ENCODE measurements at regions not wholly inside any gene's neighbourhood (a gene's known extent, or its start where the extent isn't known, plus 50 kb on each side); places are given as distances from the start of the nearest gene placed in this dataset.

GRCh38 chr1:191163621-191164020 is 686.0 kb upstream of the BRINP3 start:
- DNase-seq: no peak

GRCh38 chr1:191174298-191174697 is 696.6 kb upstream of the BRINP3 start:
- no peak for DNase-seq

GRCh38 chr1:191176131-191176530 is 698.5 kb upstream of the BRINP3 start:
- no peak for DNase-seq

- DNase-seq: no peak
Observed at GRCh38 chr1:191206513-191207207, 729.0 kb upstream of the BRINP3 start.

GRCh38 chr1:191222206-191222605 is 744.5 kb upstream of the BRINP3 start:
- no peak for DNase-seq

- no peak for DNase-seq
Observed at GRCh38 chr1:191240925-191241324, 763.3 kb upstream of the BRINP3 start.

- DNase-seq: no peak
Observed at GRCh38 chr1:191255354-191256054, 777.8 kb upstream of the BRINP3 start.

- no peak for DNase-seq
Observed at GRCh38 chr1:191256917-191257316, 779.3 kb upstream of the BRINP3 start.

- no peak for DNase-seq
Observed at GRCh38 chr1:191260056-191260455, 782.4 kb upstream of the BRINP3 start.

GRCh38 chr1:191261111-191261510 is 783.4 kb upstream of the BRINP3 start:
- no peak for DNase-seq

- DNase-seq: no peak
Observed at GRCh38 chr1:191279266-191279800, 801.7 kb upstream of the BRINP3 start.

GRCh38 chr1:191284175-191284574 is 806.5 kb upstream of the BRINP3 start:
- no peak for DNase-seq

- peak; percentile 33 for DNase-seq
Observed at GRCh38 chr1:191290441-191290840, 812.8 kb upstream of the BRINP3 start.

GRCh38 chr1:191305370-191305769 is 827.7 kb upstream of the BRINP3 start:
- DNase-seq: no peak

- no peak for DNase-seq
Observed at GRCh38 chr1:191306916-191307315, 829.3 kb upstream of the BRINP3 start.

- no peak for DNase-seq
Observed at GRCh38 chr1:191320062-191320461, 838.2 kb upstream of the RGS18 start.

GRCh38 chr1:191327868-191328267 is 830.4 kb upstream of the RGS18 start:
- no peak for DNase-seq

GRCh38 chr1:191343816-191344215 is 814.4 kb upstream of the RGS18 start:
- DNase-seq: no peak

GRCh38 chr1:191346381-191346780 is 811.9 kb upstream of the RGS18 start:
- DNase-seq: no peak

GRCh38 chr1:191348328-191348727 is 809.9 kb upstream of the RGS18 start:
- no peak for DNase-seq

- no peak for DNase-seq
Observed at GRCh38 chr1:191350938-191351337, 807.3 kb upstream of the RGS18 start.

GRCh38 chr1:191358724-191359123 is 799.5 kb upstream of the RGS18 start:
- no peak for DNase-seq

GRCh38 chr1:191366686-191367085 is 791.6 kb upstream of the RGS18 start:
- DNase-seq: no peak

- DNase-seq: no peak
Observed at GRCh38 chr1:191368891-191369654, 789.2 kb upstream of the RGS18 start.
